ENCODE measurements at regions not wholly inside any gene's neighbourhood (a gene's known extent, or its start where the extent isn't known, plus 50 kb on each side); places are given as distances from the start of the nearest gene placed in this dataset.

- DNase-seq (ENCODE audit: low read depth), result no peak
- H3K4me3 ChIP-seq (ENCODE audit: low read depth, low read length), result no peak overlapping the region
- no peak for TF ChIP-seq CTCF (IDR thresholded peaks at IDR 0.05; ENCODE audit: control insufficient read depth, extremely low read depth, insufficient read depth)
These were observed 492.1 kb upstream of the EYS start for GRCh38 chr6:66199171-66199570.

GRCh38 chr6:66198062-66198624, 491.1 kb upstream of the EYS start:
- no peak overlapping the region for H3K4me3 ChIP-seq (ENCODE audit: low read depth, low read length)
- no peak for TF ChIP-seq CTCF (IDR thresholded peaks at IDR 0.05; ENCODE audit: control insufficient read depth, extremely low read depth, insufficient read depth)
- no peak for DNase-seq (ENCODE audit: low read depth)

DNA sequence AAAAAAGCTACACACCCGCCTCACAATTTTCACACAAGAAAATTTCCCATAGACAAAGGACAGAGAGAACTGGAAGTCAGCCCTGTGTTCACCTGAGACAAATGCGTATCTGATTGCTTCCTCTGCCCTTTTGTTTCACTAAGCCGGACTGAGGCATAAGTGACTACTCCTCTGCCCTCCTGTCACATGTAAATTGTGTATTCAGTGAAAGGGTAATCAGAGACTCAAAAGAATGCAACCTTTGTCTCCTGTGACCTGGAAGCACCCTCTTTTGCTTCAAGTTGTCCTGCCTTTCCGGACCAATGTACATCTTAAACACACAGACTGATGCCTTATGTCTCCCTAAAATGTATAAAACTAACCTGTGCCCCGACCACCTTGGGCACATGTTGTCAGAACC, 483.8 kb upstream of the EYS start:
- no peak overlapping the region for H3K4me3 ChIP-seq (ENCODE audit: low read depth, low read length)
- no peak for DNase-seq (ENCODE audit: low read depth)

GRCh38 chr6:66189915-66190314, 482.9 kb upstream of the EYS start:
- H3K4me3 ChIP-seq (ENCODE audit: low read depth, low read length), result no peak overlapping the region
- DNase-seq (ENCODE audit: low read depth), result peak; percentile 66
- no peak for TF ChIP-seq CTCF (IDR thresholded peaks at IDR 0.05; ENCODE audit: control insufficient read depth, extremely low read depth, insufficient read depth)

More for the DNA sequence above, 483.8 kb upstream of the EYS start:
- no peak for TF ChIP-seq CTCF (IDR thresholded peaks at IDR 0.05; ENCODE audit: control insufficient read depth, extremely low read depth, insufficient read depth)

DNA sequence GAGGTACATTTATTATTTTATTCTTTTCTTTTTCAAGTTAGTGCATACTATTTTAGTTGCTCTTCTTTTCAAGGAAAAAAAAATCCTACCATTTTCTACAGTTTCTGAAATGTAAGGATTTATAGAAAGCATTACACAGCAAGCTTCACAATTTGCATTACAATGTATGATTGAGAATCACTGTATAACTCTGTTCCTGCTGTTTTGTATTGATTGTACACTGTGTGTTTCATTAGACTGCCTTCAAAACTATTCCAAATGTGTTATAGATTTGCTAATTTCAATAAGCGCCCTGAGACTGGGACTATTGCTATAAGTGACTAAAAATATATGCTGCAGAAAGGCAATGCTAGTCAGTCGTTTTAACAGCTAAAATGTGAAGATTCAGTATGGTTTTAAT, 479.7 kb upstream of the EYS start:
- DNase-seq (ENCODE audit: low read depth), result no peak
- TF ChIP-seq CTCF (IDR thresholded peaks at IDR 0.05; ENCODE audit: control insufficient read depth, extremely low read depth, insufficient read depth), result no peak
- no peak overlapping the region for H3K4me3 ChIP-seq (ENCODE audit: low read depth, low read length)

DNA sequence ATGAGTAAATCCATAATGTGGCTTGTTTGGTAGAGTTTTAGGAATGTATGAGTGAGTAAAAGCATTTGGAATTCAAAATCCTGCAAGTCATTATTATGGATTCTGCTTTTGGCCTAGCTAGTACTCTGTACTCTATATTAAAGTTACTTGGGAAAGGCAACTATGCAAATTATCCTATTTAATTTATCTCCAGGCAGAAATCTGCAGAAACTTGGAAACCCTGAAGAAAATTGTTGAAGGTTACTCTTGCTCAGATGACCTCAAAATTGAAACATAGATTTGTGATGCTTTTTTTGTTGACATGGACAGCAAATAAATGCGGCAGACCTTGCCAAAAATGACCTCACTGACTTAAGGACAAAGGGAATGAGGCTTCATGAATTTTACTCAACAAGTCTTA, 477.1 kb upstream of the EYS start:
- TF ChIP-seq CTCF (IDR thresholded peaks at IDR 0.05; ENCODE audit: control insufficient read depth, extremely low read depth, insufficient read depth), result no peak
- no peak overlapping the region for H3K4me3 ChIP-seq (ENCODE audit: low read depth, low read length)
- DNase-seq (ENCODE audit: low read depth), result peak; percentile 2

DNA sequence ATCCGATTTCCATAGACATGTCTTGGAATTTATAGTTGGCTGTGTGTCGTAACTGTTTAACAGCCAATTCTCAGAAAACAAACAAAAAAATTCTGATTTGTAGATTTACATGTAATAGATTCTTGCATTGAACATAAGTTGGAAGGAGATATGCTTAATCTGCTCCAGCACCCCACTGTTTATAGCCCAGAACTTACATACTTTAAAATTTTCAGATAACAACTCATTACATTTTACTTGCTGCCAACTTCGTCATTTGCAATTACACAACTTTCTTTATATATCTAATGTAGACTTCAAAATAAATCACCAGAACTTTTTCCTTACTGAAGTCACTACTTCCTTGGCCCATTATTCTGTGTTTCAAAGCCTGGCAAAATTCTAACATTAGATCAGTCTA, 472.3 kb upstream of the EYS start:
- no peak for DNase-seq (ENCODE audit: low read depth)
- H3K4me3 ChIP-seq (ENCODE audit: low read depth, low read length), result no peak overlapping the region
- TF ChIP-seq CTCF (IDR thresholded peaks at IDR 0.05; ENCODE audit: control insufficient read depth, extremely low read depth, insufficient read depth), result no peak

All from LNCaP clone FGC (cell line).